Neural progenitor cell (in vitro differentiated cells): ENCODE measurements at regions not wholly inside any gene's neighbourhood (a gene's known extent, or its start where the extent isn't known, plus 50 kb on each side); places are given as distances from the start of the nearest gene placed in this dataset.

Experiments
- CTCF ChIP-seq: fragments of 200-600 bp; sonication (generic); IDR thresholded peaks from 2 replicates; pipeline ENCODE4 v1.5.1; 2017; ENCODE audit warnings: antibody characterized with exemption, mild to moderate bottlenecking
- EZH2 ChIP-seq: fragments of 200-600 bp; sonication (generic); IDR thresholded peaks from 2 replicates; pipeline ENCODE4 v1.6.1; 2017; ENCODE audit warnings: antibody characterized with exemption, mild to moderate bottlenecking, moderate library complexity

- TF ChIP-seq EZH2 = no peak
- no peak for TF ChIP-seq CTCF
These were observed 340.0 kb upstream of the NRP1 start for GRCh38 chr10:33674491-33674890.
